ENCODE measurements at regions not wholly inside any gene's neighbourhood (a gene's known extent, or its start where the extent isn't known, plus 50 kb on each side); places are given as distances from the start of the nearest gene placed in this dataset.
"Not testable (repeated sequence)": the region's sequence is repeated elsewhere in the genome, so short reads cannot be mapped to it uniquely, and the experiment has no call there.

- in situ Hi-C loops (cut with MboI; ENCODE audit: low sequenced_read_pairs, unreplicated experiment) = no loop called here
- TF ChIP-seq CTCF (IDR thresholded peaks at IDR 0.05; ENCODE audit: borderline replicate concordance, control extremely low read depth, extremely low read depth, insufficient read depth, missing control alignments) = no peak
Observed at GRCh38 chr4:24369507-24370029, 214.8 kb downstream of the DHX15 start.

DNA sequence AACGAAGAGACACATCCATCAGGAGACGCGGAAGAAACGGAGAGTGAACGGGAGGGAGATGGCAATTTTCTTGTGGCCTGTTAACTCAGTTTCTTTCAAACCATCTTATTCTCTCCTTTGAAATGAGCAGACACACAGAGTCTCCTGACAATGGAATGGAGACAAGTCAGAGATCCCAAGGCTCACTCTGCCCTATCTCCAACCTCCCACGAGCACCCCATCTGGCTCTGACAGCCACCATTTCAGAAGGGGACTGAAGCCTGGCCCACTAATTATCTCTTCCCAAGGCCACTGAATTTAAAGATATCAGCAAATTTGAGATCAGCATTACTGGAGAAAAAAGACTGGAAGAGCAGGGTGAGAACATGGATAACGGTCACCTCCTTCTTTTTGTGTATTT lies 215.6 kb downstream of the DHX15 start:
- in situ Hi-C loops (cut with MboI; ENCODE audit: low sequenced_read_pairs, unreplicated experiment) = no loop called here
- no peak for DNase-seq (ENCODE audit: low spot score)

More at GRCh38 chr4:24369507-24370029, 214.8 kb downstream of the DHX15 start:
- no peak for DNase-seq (ENCODE audit: low spot score)

DNA sequence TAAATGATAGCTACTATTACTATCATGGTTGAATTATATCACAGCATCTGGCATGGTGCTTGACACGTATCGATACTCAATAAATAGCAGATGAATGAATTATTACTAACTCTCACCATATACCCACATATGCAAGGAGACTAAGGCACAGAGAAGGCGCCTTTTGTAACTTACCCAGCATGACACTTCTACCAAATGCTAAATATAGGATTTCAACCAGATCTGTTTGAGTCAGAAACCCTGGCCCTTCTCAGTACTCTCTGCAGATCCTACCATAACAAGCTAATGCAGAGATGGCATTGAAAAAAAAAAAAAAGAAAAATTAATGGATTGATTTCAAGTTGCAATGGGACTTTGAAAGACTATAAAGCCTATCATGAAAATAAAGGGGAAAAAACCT lies 219.5 kb downstream of the DHX15 start:
- TF ChIP-seq CTCF (IDR thresholded peaks at IDR 0.05; ENCODE audit: borderline replicate concordance, control extremely low read depth, extremely low read depth, insufficient read depth, missing control alignments) = no peak
- in situ Hi-C loops (cut with MboI; ENCODE audit: low sequenced_read_pairs, unreplicated experiment) = no loop called here
- no peak for DNase-seq (ENCODE audit: low spot score)

More for the DNA sequence above, 215.6 kb downstream of the DHX15 start:
- TF ChIP-seq CTCF (IDR thresholded peaks at IDR 0.05; ENCODE audit: borderline replicate concordance, control extremely low read depth, extremely low read depth, insufficient read depth, missing control alignments) = no peak

DNA sequence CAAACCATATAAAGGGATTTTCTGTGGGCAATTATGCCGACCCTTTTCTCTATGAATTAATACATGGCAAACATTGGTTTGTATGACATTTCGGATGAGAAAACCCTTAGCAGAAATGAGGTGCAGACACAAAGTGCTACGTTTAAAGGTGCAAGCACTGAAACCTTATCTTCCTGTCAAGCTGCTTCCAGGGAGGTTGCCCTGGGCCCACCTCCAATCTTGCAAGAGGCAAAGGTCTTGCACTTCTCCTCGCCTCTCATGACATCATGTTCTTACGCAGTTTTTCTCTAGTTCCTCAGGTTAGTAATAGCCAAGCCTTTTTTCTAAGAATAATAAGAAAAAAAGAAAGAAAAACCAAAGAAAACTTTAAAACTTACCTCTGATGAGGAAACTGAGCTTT lies 220.1 kb downstream of the DHX15 start:
- in situ Hi-C loops (cut with MboI; ENCODE audit: low sequenced_read_pairs, unreplicated experiment) = no loop called here
- TF ChIP-seq CTCF (IDR thresholded peaks at IDR 0.05; ENCODE audit: borderline replicate concordance, control extremely low read depth, extremely low read depth, insufficient read depth, missing control alignments) = no peak
- DNase-seq (ENCODE audit: low spot score) = no peak

DNA sequence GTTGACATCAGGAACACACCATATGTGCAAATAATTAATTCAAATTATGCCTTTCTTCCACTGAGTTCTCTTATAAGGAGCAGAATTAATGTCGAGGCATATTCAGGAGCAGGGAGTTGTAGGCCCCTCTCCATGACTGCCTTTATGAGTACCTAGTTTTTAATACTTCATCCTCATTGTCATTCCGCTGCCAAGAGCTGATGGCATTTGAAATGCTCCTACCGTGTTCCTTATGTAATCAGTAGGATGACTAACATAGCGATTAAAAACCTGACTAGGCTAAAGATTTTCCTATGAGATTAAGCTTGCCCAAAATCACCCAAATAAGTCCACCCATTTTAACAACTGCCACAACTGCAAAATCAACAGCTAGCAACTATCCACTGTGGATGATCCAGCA lies 220.6 kb downstream of the DHX15 start:
- in situ Hi-C loops (cut with MboI; ENCODE audit: low sequenced_read_pairs, unreplicated experiment) = no loop called here
- DNase-seq (ENCODE audit: low spot score) = no peak
- no peak for TF ChIP-seq CTCF (IDR thresholded peaks at IDR 0.05; ENCODE audit: borderline replicate concordance, control extremely low read depth, extremely low read depth, insufficient read depth, missing control alignments)

DNA sequence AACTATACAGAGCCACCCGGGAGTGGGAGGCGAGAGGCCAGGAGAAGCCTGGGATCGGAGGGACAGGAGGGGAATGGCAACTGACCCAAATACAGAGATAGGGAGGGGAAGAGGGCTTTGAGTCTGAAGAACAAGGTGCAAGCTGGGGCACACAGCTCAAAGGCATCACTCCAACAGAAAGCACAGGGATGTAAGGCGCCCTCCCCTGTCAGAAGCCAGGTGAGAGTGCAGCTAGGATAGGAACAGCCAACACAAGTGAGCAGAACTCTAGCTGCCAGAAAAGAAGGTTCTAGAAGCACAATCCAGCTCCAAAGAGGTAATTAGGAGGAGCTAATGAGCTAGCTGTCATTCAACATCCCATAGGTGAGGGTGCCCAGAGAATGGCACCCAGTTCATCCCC lies 232.2 kb downstream of the DHX15 start:
- in situ Hi-C loops (cut with MboI; ENCODE audit: low sequenced_read_pairs, unreplicated experiment) = no loop called here
- TF ChIP-seq CTCF (IDR thresholded peaks at IDR 0.05; ENCODE audit: borderline replicate concordance, control extremely low read depth, extremely low read depth, insufficient read depth, missing control alignments) = no peak
- no peak for DNase-seq (ENCODE audit: low spot score)

DNA sequence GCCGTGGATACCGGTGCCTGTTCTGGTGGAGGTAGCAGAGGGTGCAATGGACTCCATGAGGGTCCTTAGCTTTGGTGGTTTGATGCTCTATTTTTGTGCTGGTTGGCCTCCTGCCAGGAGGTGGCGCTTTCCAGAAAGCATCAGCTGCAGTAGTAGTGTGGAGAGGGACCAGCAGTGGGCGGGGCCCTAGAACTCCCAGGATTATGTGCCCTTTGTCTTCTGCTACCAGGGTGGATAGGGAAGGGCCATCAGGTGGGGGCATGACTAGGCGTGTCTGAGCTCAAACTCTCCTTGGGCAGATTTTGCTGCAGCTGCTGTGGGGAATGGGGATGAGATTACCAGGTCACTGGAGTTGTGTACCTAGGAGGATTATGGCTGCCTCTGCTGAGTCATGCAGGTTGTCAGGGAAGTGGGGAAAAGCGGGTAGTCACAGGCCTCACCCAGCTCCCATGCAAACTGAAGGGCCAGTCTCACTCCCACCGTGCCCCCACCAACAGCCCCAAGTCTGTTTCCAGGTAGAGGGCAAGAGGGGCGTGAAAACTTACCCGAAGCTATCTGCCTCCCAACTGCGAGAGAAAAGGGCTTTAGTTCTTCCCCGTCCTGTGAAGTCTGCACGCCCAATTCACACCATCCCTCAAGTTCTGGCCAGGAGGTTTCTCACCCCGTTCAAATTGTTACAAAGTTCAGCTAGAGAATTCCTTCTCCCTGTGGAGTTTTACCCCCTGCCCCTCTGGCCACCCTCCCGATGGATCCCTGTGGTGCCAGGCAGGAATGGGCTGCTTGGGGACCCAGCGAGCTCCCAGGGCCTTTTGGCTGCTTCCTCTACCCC lies 235.0 kb downstream of the DHX15 start:
- in situ Hi-C loops (cut with MboI; ENCODE audit: low sequenced_read_pairs, unreplicated experiment); DNase-seq (ENCODE audit: low spot score): not testable (repeated sequence)
